Thoracic aorta (tissue), 2 donors: ENCODE measurements at regions not wholly inside any gene's neighbourhood (a gene's known extent, or its start where the extent isn't known, plus 50 kb on each side); places are given as distances from the start of the nearest gene placed in this dataset.

Experiments
- ATAC-seq: fragments of 150-250 bp; one replicate; pipeline ENCODE4 v1.8.0; 2017; ENCODE audit warnings: low read depth; ENCODE audit not compliant: insufficient number of reproducible peaks, low FRiP score
- DNase-seq: peaks from one replicate; pipeline ENCODE4 v3.0.0-alpha.2; 2020; ENCODE audit warnings: low spot score
- H3K27ac ChIP-seq, 2 donors: fragments of 200-600 bp; sonication (generic); 1 replicate in 1 of 2; 2 replicates in 1 of 2; pipeline ENCODE4 v1.5.1; 2016; ENCODE audit warnings: mild to moderate bottlenecking in 2 of 2, moderate library complexity in 2 of 2
- H3K27me3 ChIP-seq: fragments of 200-600 bp; sonication (generic); replicated peaks from 2 replicates; pipeline ENCODE4 v1.6.0; 2016; ENCODE audit warnings: mild to moderate bottlenecking; ENCODE audit not compliant: insufficient read depth
- H3K36me3 ChIP-seq: fragments of 200-600 bp; sonication (generic); one replicate; pipeline ENCODE4 v1.5.1; 2016
- H3K4me1 ChIP-seq, 2 donors: fragments of 200-600 bp; sonication (generic); 1 replicate in 1 of 2; 2 replicates in 1 of 2; pipeline versions ENCODE4 v1.5.1 to v1.6.0; 2016; ENCODE audit warnings: low read depth in 2 of 2, mild to moderate bottlenecking in 1 of 2; ENCODE audit not compliant: control insufficient read depth in 1 of 2
- H3K4me3 ChIP-seq: fragments of 200-600 bp; sonication (generic); 2 replicates; pipeline ENCODE4 v1.5.1; 2016; ENCODE audit warnings: mild to moderate bottlenecking
- H3K9me3 ChIP-seq: fragments of 200-600 bp; sonication (generic); 2 replicates; pipeline ENCODE4 v1.5.1; 2016
- TF ChIP-seq, protein P1 (sequence below): fragments of 200-600 bp; sonication (generic); IDR thresholded peaks from one replicate; pipeline ENCODE4 v1.5.1; 2019; ENCODE audit warnings: antibody characterized with exemption

DNA sequence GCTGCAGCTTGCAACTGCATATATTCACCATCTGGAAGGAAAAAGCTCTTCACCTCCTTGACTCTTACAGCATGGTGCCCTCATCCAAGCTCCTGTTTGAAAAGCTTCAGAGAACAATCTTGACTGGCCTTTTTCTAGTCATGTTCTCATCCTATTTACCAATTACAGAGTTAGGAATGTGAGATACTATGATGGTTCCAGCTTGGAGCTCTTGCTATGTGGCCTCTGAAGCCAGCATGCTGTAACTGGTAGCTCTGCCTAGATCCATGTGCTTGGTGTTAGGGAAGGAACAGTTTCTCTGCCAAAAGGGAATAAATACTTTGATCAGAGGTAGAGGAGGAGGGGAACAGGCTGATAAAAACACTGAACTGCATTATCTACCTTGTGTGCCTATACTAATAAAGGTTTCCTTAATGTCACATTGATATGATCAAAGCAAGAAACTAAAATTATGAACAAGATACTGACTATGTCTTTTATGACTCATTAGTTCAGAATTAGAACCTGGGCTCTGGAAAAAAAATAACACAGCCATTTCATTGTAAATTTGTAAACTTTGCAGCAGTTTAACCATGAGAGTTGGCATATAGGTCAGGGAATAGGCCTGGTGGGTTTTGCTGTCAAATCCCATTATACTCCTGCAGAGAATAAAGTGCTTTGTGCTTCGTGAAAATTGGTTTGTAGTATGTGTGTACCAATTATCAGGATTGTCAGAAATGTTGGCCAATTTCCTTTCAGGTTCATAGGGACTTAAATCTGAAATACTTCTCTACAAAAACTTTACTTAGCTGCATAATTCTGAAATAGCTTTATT is 92.7 kb downstream of the LEPR start:
- no peaks in the 10 kb centered on the region for H3K9me3 ChIP-seq
- no peak overlapping the region for H3K27ac ChIP-seq
- H3K4me1 ChIP-seq = peaks cover 19 to 41% of the 10 kb centered on the region in 2 donors
- ATAC-seq (no peak), DNase-seq (no peak)
- no peaks in the 10 kb centered on the region for H3K36me3 ChIP-seq
- no peak overlapping the region for H3K4me3 ChIP-seq
- no peaks in the 10 kb centered on the region for H3K27me3 ChIP-seq
- TF ChIP-seq, protein P1, sequence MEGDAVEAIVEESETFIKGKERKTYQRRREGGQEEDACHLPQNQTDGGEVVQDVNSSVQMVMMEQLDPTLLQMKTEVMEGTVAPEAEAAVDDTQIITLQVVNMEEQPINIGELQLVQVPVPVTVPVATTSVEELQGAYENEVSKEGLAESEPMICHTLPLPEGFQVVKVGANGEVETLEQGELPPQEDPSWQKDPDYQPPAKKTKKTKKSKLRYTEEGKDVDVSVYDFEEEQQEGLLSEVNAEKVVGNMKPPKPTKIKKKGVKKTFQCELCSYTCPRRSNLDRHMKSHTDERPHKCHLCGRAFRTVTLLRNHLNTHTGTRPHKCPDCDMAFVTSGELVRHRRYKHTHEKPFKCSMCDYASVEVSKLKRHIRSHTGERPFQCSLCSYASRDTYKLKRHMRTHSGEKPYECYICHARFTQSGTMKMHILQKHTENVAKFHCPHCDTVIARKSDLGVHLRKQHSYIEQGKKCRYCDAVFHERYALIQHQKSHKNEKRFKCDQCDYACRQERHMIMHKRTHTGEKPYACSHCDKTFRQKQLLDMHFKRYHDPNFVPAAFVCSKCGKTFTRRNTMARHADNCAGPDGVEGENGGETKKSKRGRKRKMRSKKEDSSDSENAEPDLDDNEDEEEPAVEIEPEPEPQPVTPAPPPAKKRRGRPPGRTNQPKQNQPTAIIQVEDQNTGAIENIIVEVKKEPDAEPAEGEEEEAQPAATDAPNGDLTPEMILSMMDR = no peak

DNA sequence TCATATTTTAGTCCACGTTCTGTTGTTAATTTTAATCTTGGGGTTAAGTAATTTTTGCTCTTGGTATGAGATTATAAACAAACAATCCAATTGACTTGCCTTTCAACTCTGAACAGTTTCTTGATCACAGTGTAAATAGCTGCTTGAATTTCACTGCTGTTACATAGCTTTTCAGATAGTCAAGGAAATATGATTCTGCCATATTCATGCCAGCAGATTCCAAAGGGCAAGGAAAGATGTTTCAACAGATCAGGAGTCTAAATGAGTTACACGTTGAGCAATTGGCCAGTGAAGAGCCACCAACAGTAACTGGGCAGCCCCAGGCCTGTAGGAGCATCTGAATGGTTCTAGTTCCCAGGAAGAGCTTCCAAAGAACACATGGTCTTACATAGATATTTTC is 93.6 kb downstream of the LEPR start:
- DNase-seq = no peak
- no peaks in the 10 kb centered on the region for H3K27me3 ChIP-seq
- TF ChIP-seq, protein P1 = no peak
- no peaks in the 10 kb centered on the region for H3K9me3 ChIP-seq
- no peak for ATAC-seq
- no peak overlapping the region for H3K4me3 ChIP-seq
- no peak overlapping the region for H3K27ac ChIP-seq
- H3K36me3 ChIP-seq = no peaks in the 10 kb centered on the region
- peaks cover 19 to 41% of the 10 kb centered on the region in 2 donors for H3K4me1 ChIP-seq

DNA sequence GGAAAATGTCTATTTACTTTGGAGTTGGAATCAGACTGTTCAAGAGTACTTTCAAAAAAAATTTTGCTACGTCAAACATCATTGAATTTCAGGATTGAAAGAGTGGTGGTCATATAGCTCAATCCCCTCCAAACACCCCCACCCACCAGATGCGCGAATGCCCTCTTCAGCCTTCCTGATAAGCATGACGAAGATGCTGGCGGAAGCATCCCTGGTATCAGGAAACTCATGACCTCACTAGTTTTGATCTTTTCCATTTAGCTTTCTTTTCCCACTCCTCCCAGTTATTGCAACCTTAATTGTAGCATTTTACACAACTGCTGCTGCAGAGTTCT is 104.4 kb downstream of the LEPR start:
- DNase-seq = no peak
- Histone ChIP-seq H3K36me3 (no peaks in the 10 kb centered on the region), H3K4me1 (peaks cover 10 to 25% of the 10 kb centered on the region in 2 donors), H3K4me3 (peak overlapping the region; percentile 79), H3K9me3 (no peaks in the 10 kb centered on the region), H3K27me3 (no peaks in the 10 kb centered on the region), H3K27ac (no peak overlapping the region)
- TF ChIP-seq, protein P1 = no peak
- no peak for ATAC-seq

DNA sequence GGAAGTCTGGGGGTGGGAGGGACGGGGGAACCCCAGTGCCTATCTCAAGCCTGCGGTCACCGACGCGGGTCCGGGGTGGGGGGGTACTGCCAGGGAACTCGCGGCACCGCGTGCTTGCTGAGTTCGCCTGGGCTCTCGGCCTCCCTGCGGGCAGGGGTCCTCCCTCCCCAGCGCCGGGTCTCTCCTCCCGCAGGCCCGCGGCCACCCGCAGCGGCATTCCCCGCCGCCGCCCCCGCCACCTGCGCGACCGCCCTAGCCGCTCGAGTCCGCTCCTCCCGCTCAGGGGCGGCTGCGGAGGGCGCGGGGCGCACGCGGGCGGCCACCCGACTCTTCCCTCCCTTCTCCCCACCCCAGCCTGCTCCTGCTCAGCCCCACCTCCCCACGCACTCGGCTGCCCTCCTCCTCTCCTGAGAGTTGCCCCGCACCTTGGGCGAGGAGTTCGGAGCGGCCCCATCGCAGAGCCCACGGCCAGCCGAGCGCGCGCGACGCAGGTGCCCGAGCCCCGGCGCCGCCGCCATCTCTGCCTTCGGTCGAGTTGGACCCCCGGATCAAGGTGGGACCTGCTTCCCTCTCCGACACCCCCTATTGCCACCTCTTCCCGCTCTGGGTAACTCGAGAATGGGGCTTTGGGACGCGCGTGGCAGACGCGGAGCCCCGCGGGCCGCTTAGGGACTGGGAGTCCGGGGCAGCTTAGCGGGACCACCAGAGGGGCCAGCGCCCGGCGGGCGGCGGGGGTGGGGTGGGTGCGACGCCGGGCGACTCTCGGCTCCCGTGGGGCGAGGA is 105.0 kb downstream of the LEPR start:
- H3K9me3 ChIP-seq = no peaks in the 10 kb centered on the region
- peak overlapping the region; percentile 79 for H3K4me3 ChIP-seq
- H3K4me1 ChIP-seq = peaks cover 10 to 25% of the 10 kb centered on the region in 2 donors
- H3K36me3 ChIP-seq = no peaks in the 10 kb centered on the region
- no peaks in the 10 kb centered on the region for H3K27me3 ChIP-seq
- H3K27ac ChIP-seq = no peak overlapping the region
- DNase-seq (no peak), ATAC-seq (no peak)
- TF ChIP-seq, protein P1 = no peak

- peaks cover 10 to 25% of the 10 kb centered on the region in 2 donors for H3K4me1 ChIP-seq
- H3K27me3 ChIP-seq = no peaks in the 10 kb centered on the region
- H3K36me3 ChIP-seq = no peaks in the 10 kb centered on the region
- no peak overlapping the region for H3K27ac ChIP-seq
- DNase-seq (no peak), ATAC-seq (no peak)
- H3K4me3 ChIP-seq = peak overlapping the region; percentile 79
- no peaks in the 10 kb centered on the region for H3K9me3 ChIP-seq
- TF ChIP-seq, protein P1 = no peak
These were observed 105.6 kb downstream of the LEPR start for GRCh38 chr1:65526049-65526556.
